ENCODE measurements at regions not wholly inside any gene's neighbourhood (a gene's known extent, or its start where the extent isn't known, plus 50 kb on each side); places are given as distances from the start of the nearest gene placed in this dataset.

DNA sequence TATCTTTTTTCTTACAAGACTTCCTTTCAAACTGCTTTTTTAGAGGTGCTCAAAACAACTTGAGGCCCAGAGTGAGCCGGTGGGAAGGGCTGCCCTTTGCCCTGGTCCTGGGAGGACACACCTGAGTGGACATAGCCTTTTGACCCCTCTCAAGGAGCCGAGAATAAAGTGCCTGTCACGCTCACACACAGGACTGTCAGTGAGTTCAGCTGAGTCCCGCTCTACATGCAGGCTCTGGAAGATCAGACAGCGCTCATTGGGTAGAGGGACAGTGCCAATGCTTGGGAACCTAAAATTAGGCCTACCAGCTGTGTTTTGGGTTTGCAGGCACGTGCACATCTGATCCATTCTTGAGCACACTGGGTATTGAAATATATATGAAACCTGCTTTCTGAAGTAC, 387.8 kb downstream of the CD83 start:
- Histone ChIP-seq H2AFZ (no peak overlapping the region), H3K36me3 (ENCODE audit: insufficient read depth) (no peaks in the 10 kb centered on the region; the same call in 1 of the 2 replicates), H3K79me2 (replicated peaks; ENCODE audit: insufficient read depth) (no peaks in the 10 kb centered on the region), H3F3A (replicated peaks; ENCODE audit: low read depth) (no peaks in the 10 kb centered on the region), H3K4me3 (no peak overlapping the region), H3K4me2 (no peak overlapping the region), H4K20me1 (replicated peaks; ENCODE audit: insufficient read depth) (no peaks in the 10 kb centered on the region), H3K27ac (ENCODE audit: low read depth) (no peak overlapping the region), H3K9me2 (ENCODE audit: insufficient read depth) (peaks cover 3% of the 10 kb centered on the region; the same call in 1 of the 2 replicates), H3K27me3 (ENCODE audit: insufficient read depth) (no peaks in the 10 kb centered on the region), H3K4me1 (ENCODE audit: insufficient read depth) (no peaks in the 10 kb centered on the region; the same call in 1 of the 2 replicates)
- TF ChIP-seq, protein P1, sequence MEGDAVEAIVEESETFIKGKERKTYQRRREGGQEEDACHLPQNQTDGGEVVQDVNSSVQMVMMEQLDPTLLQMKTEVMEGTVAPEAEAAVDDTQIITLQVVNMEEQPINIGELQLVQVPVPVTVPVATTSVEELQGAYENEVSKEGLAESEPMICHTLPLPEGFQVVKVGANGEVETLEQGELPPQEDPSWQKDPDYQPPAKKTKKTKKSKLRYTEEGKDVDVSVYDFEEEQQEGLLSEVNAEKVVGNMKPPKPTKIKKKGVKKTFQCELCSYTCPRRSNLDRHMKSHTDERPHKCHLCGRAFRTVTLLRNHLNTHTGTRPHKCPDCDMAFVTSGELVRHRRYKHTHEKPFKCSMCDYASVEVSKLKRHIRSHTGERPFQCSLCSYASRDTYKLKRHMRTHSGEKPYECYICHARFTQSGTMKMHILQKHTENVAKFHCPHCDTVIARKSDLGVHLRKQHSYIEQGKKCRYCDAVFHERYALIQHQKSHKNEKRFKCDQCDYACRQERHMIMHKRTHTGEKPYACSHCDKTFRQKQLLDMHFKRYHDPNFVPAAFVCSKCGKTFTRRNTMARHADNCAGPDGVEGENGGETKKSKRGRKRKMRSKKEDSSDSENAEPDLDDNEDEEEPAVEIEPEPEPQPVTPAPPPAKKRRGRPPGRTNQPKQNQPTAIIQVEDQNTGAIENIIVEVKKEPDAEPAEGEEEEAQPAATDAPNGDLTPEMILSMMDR (conservative IDR thresholded peaks at IDR 0.05; ENCODE audit: low read depth in 2 of 2), result no peak
- TF ChIP-seq POLR2AphosphoS5 (IDR thresholded peaks at IDR 0.05; ENCODE audit: low read depth) (no peak), EZH2 (IDR thresholded peaks at IDR 0.05; ENCODE audit: low read depth, unreplicated experiment) (no peak), JUNB (IDR thresholded peaks at IDR 0.05; ENCODE audit: unreplicated experiment) (no peak), ZNF114 (CRISPR knock-in tag; IDR thresholded peaks at IDR 0.05) (no peak), STAT1 (IDR thresholded peaks at IDR 0.05; ENCODE audit: unreplicated experiment) (no peak)
- TF ChIP-seq, protein P2, sequence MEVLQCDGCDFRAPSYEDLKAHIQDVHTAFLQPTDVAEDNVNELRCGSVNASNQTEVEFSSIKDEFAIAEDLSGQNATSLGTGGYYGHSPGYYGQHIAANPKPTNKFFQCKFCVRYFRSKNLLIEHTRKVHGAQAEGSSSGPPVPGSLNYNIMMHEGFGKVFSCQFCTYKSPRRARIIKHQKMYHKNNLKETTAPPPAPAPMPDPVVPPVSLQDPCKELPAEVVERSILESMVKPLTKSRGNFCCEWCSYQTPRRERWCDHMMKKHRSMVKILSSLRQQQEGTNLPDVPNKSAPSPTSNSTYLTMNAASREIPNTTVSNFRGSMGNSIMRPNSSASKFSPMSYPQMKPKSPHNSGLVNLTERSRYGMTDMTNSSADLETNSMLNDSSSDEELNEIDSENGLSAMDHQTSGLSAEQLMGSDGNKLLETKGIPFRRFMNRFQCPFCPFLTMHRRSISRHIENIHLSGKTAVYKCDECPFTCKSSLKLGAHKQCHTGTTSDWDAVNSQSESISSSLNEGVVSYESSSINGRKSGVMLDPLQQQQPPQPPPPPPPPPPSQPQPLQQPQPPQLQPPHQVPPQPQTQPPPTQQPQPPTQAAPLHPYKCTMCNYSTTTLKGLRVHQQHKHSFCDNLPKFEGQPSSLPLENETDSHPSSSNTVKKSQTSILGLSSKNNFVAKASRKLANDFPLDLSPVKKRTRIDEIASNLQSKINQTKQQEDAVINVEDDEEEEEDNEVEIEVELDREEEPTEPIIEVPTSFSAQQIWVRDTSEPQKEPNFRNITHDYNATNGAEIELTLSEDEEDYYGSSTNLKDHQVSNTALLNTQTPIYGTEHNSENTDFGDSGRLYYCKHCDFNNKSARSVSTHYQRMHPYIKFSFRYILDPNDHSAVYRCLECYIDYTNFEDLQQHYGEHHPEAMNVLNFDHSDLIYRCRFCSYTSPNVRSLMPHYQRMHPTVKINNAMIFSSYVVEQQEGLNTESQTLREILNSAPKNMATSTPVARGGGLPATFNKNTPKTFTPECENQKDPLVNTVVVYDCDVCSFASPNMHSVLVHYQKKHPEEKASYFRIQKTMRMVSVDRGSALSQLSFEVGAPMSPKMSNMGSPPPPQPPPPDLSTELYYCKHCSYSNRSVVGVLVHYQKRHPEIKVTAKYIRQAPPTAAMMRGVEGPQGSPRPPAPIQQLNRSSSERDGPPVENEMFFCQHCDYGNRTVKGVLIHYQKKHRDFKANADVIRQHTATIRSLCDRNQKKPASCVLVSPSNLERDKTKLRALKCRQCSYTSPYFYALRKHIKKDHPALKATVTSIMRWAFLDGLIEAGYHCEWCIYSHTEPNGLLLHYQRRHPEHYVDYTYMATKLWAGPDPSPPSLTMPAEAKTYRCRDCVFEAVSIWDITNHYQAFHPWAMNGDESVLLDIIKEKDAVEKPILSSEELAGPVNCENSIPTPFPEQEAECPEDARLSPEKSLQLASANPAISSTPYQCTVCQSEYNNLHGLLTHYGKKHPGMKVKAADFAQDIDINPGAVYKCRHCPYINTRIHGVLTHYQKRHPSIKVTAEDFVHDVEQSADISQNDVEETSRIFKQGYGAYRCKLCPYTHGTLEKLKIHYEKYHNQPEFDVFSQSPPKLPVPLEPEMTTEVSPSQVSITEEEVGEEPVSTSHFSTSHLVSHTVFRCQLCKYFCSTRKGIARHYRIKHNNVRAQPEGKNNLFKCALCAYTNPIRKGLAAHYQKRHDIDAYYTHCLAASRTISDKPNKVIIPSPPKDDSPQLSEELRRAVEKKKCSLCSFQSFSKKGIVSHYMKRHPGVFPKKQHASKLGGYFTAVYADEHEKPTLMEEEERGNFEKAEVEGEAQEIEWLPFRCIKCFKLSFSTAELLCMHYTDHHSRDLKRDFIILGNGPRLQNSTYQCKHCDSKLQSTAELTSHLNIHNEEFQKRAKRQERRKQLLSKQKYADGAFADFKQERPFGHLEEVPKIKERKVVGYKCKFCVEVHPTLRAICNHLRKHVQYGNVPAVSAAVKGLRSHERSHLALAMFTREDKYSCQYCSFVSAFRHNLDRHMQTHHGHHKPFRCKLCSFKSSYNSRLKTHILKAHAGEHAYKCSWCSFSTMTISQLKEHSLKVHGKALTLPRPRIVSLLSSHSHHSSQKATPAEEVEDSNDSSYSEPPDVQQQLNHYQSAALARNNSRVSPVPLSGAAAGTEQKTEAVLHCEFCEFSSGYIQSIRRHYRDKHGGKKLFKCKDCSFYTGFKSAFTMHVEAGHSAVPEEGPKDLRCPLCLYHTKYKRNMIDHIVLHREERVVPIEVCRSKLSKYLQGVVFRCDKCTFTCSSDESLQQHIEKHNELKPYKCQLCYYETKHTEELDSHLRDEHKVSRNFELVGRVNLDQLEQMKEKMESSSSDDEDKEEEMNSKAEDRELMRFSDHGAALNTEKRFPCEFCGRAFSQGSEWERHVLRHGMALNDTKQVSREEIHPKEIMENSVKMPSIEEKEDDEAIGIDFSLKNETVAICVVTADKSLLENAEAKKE (CRISPR knock-in tag; IDR thresholded peaks at IDR 0.05), result no peak
- H3K36me3 Mint-ChIP-seq (ENCODE audit: low read depth), result no peaks in the 10 kb centered on the region
- no peak overlapping the region for H3K4me3 Mint-ChIP-seq
- no peaks in the 10 kb centered on the region for H3K9me3 Mint-ChIP-seq
- no peak for ATAC-seq
- 0 out of 3 replicates have a peak, but pooled peaks cover 3% of the 10 kb centered on the region for H3K4me1 Mint-ChIP-seq
- no peak for DNase-seq (ENCODE audit: low spot score)
- no peak overlapping the region for H3K27ac Mint-ChIP-seq
- H3K27me3 Mint-ChIP-seq (ENCODE audit: insufficient read depth, low read depth, poor library complexity), result peaks cover 3% of the 10 kb centered on the region
